Ovary (tissue), 3 donors: ENCODE measurements at regions not wholly inside any gene's neighbourhood (a gene's known extent, or its start where the extent isn't known, plus 50 kb on each side); places are given as distances from the start of the nearest gene placed in this dataset.

Source experiments
- CTCF ChIP-seq, 3 donors: fragments of 450-650 bp in 2 of 3; fragments of 200-600 bp in 1 of 3; IDR thresholded peaks; one replicate each; pipeline versions ENCODE4 v1.5.1 to v1.8.0; 2016 to 2022; ENCODE audit warnings: antibody characterized with exemption in 3 of 3, mild to moderate bottlenecking in 1 of 3
- POLR2A ChIP-seq: fragments of 450-650 bp; IDR thresholded peaks from one replicate; pipeline ENCODE4 v1.6.1; 2017; ENCODE audit warnings: antibody characterized with exemption, mild to moderate bottlenecking, moderate library complexity
- donor health status: DM: no; HTN: no; CAD: no.

- TF ChIP-seq CTCF (IDR thresholded peaks at IDR 0.05) (no peak), POLR2A (no peak)
Measured at GRCh38 chr21:19510653-19511052, 1107.1 kb upstream of the TMPRSS15 start.
